ENCODE measurements at regions not wholly inside any gene's neighbourhood (a gene's known extent, or its start where the extent isn't known, plus 50 kb on each side); places are given as distances from the start of the nearest gene placed in this dataset.
A peak's percentile ranks its signal among the peaks of the same experiment; 100 is the strongest.

GRCh38 chr5:110900829-110901228 lies 162.0 kb downstream of the SLC25A46 start:
- Mint-ChIP-seq H3K27me3 (peaks cover 16% of the 10 kb centered on the region), H3K4me1 (peaks cover 8% of the 10 kb centered on the region), H3K9me3 (ENCODE audit: low read depth) (no peaks in the 10 kb centered on the region), H3K4me3 (no peak overlapping the region), H3K36me3 (ENCODE audit: low read depth) (no peaks in the 10 kb centered on the region), H3K27ac (no peak overlapping the region)
- peak; percentile 47 for ATAC-seq
- ChIA-PET CTCF (no interaction called here), POLR2A (no interaction called here)
- intact Hi-C loops (cut with DNase I, micrococcal nuclease) = no loop called here
- DNase-seq = no peak

- Mint-ChIP-seq H3K36me3 (ENCODE audit: low read depth) (no peaks in the 10 kb centered on the region), H3K9me3 (ENCODE audit: low read depth) (no peaks in the 10 kb centered on the region), H3K4me3 (no peak overlapping the region), H3K4me1 (peaks cover 8% of the 10 kb centered on the region), H3K27ac (no peak overlapping the region), H3K27me3 (peaks cover 12% of the 10 kb centered on the region)
- ATAC-seq (no peak), DNase-seq (no peak)
- intact Hi-C loops (cut with DNase I, micrococcal nuclease) = no loop called here
- ChIA-PET POLR2A (no interaction called here), CTCF (no interaction called here)
Observed at GRCh38 chr5:110903966-110904365, 165.2 kb downstream of the SLC25A46 start.

GRCh38 chr5:110908848-110909247 lies 162.7 kb upstream of the TSLP start:
- ATAC-seq (no peak), DNase-seq (no peak)
- no peaks in the 10 kb centered on the region for H3K4me1 Mint-ChIP-seq
- H3K4me3 Mint-ChIP-seq = no peak overlapping the region
- H3K9me3 Mint-ChIP-seq (ENCODE audit: low read depth) = no peaks in the 10 kb centered on the region
- H3K27ac Mint-ChIP-seq = no peak overlapping the region
- CTCF ChIA-PET = no interaction called here
- peaks cover 13% of the 10 kb centered on the region for H3K27me3 Mint-ChIP-seq
- POLR2A ChIA-PET = no interaction called here
- no peaks in the 10 kb centered on the region for H3K36me3 Mint-ChIP-seq (ENCODE audit: low read depth)
- intact Hi-C loops (cut with DNase I, micrococcal nuclease) = no loop called here

GRCh38 chr5:110909415-110909814 lies 162.1 kb upstream of the TSLP start:
- ATAC-seq (no peak), DNase-seq (no peak)
- Mint-ChIP-seq H3K27me3 (peaks cover 14% of the 10 kb centered on the region), H3K9me3 (ENCODE audit: low read depth) (no peaks in the 10 kb centered on the region), H3K4me3 (no peak overlapping the region), H3K27ac (no peak overlapping the region), H3K4me1 (no peaks in the 10 kb centered on the region), H3K36me3 (ENCODE audit: low read depth) (no peaks in the 10 kb centered on the region)
- intact Hi-C loops (cut with DNase I, micrococcal nuclease) = no loop called here
- CTCF ChIA-PET = no interaction called here
- POLR2A ChIA-PET = no interaction called here

GRCh38 chr5:110909950-110910349 lies 161.6 kb upstream of the TSLP start:
- Mint-ChIP-seq H3K9me3 (ENCODE audit: low read depth) (no peaks in the 10 kb centered on the region), H3K27me3 (peaks cover 14% of the 10 kb centered on the region), H3K27ac (no peak overlapping the region), H3K36me3 (ENCODE audit: low read depth) (no peaks in the 10 kb centered on the region), H3K4me3 (no peak overlapping the region), H3K4me1 (no peaks in the 10 kb centered on the region)
- intact Hi-C loops (cut with DNase I, micrococcal nuclease) = no loop called here
- no peak for DNase-seq
- ChIA-PET POLR2A (no interaction called here), CTCF (no interaction called here)
- ATAC-seq = no peak

- CTCF ChIA-PET = no interaction called here
- POLR2A ChIA-PET = no interaction called here
- H3K4me3 Mint-ChIP-seq = no peak overlapping the region
- intact Hi-C loops (cut with DNase I, micrococcal nuclease) = no loop called here
- peaks cover 6% of the 10 kb centered on the region for H3K27me3 Mint-ChIP-seq
- H3K36me3 Mint-ChIP-seq (ENCODE audit: low read depth) = no peaks in the 10 kb centered on the region
- no peak for DNase-seq
- no peak overlapping the region for H3K27ac Mint-ChIP-seq
- H3K9me3 Mint-ChIP-seq (ENCODE audit: low read depth) = no peaks in the 10 kb centered on the region
- ATAC-seq = no peak
- no peaks in the 10 kb centered on the region for H3K4me1 Mint-ChIP-seq
Observed at GRCh38 chr5:110913221-110913620, 158.3 kb upstream of the TSLP start.

GRCh38 chr5:110916381-110917049 lies 155.0 kb upstream of the TSLP start:
- no peaks in the 10 kb centered on the region for H3K4me1 Mint-ChIP-seq
- no peak overlapping the region for H3K4me3 Mint-ChIP-seq
- DNase-seq (no peak), ATAC-seq (no peak)
- H3K27ac Mint-ChIP-seq = no peak overlapping the region
- POLR2A ChIA-PET = no interaction called here
- intact Hi-C loops (cut with DNase I, micrococcal nuclease) = no loop called here
- H3K27me3 Mint-ChIP-seq = peaks cover 12% of the 10 kb centered on the region
- CTCF ChIA-PET = no interaction called here
- no peaks in the 10 kb centered on the region for H3K36me3 Mint-ChIP-seq (ENCODE audit: low read depth)
- no peaks in the 10 kb centered on the region for H3K9me3 Mint-ChIP-seq (ENCODE audit: low read depth)

- no peak for ATAC-seq
- Mint-ChIP-seq H3K36me3 (ENCODE audit: low read depth) (no peaks in the 10 kb centered on the region), H3K4me3 (no peak overlapping the region), H3K27ac (no peak overlapping the region), H3K27me3 (peaks cover 11% of the 10 kb centered on the region), H3K4me1 (no peaks in the 10 kb centered on the region), H3K9me3 (ENCODE audit: low read depth) (no peaks in the 10 kb centered on the region)
- ChIA-PET CTCF (no interaction called here), POLR2A (no interaction called here)
- DNase-seq = no peak
- intact Hi-C loops (cut with DNase I, micrococcal nuclease) = no loop called here
Observed at GRCh38 chr5:110917161-110917875, 154.2 kb upstream of the TSLP start.

GRCh38 chr5:110918683-110919082 lies 152.8 kb upstream of the TSLP start:
- no peaks in the 10 kb centered on the region for H3K4me1 Mint-ChIP-seq
- no peaks in the 10 kb centered on the region for H3K9me3 Mint-ChIP-seq (ENCODE audit: low read depth)
- H3K27ac Mint-ChIP-seq = no peak overlapping the region
- ChIA-PET POLR2A (no interaction called here), CTCF (no interaction called here)
- H3K27me3 Mint-ChIP-seq = peaks cover 14% of the 10 kb centered on the region
- intact Hi-C loops (cut with DNase I, micrococcal nuclease) = no loop called here
- no peaks in the 10 kb centered on the region for H3K36me3 Mint-ChIP-seq (ENCODE audit: low read depth)
- no peak overlapping the region for H3K4me3 Mint-ChIP-seq
- DNase-seq = no peak
- ATAC-seq = no peak

- Mint-ChIP-seq H3K4me1 (no peaks in the 10 kb centered on the region), H3K4me3 (no peak overlapping the region), H3K27me3 (peaks cover 14% of the 10 kb centered on the region), H3K36me3 (ENCODE audit: low read depth) (no peaks in the 10 kb centered on the region), H3K27ac (no peak overlapping the region), H3K9me3 (ENCODE audit: low read depth) (no peaks in the 10 kb centered on the region)
- ChIA-PET CTCF (no interaction called here), POLR2A (no interaction called here)
- ATAC-seq (no peak), DNase-seq (no peak)
- intact Hi-C loops (cut with DNase I, micrococcal nuclease) = no loop called here
Observed at GRCh38 chr5:110923971-110924370, 147.5 kb upstream of the TSLP start.

GRCh38 chr5:110925398-110925797 lies 146.1 kb upstream of the TSLP start:
- intact Hi-C loops (cut with DNase I, micrococcal nuclease) = no loop called here
- H3K9me3 Mint-ChIP-seq (ENCODE audit: low read depth) = no peaks in the 10 kb centered on the region
- H3K4me3 Mint-ChIP-seq = no peak overlapping the region
- CTCF ChIA-PET = no interaction called here
- H3K36me3 Mint-ChIP-seq (ENCODE audit: low read depth) = no peaks in the 10 kb centered on the region
- POLR2A ChIA-PET = no interaction called here
- ATAC-seq (no peak), DNase-seq (no peak)
- H3K4me1 Mint-ChIP-seq = no peaks in the 10 kb centered on the region
- peaks cover 8% of the 10 kb centered on the region for H3K27me3 Mint-ChIP-seq
- H3K27ac Mint-ChIP-seq = no peak overlapping the region

GRCh38 chr5:110925916-110926315 lies 145.6 kb upstream of the TSLP start:
- intact Hi-C loops (cut with DNase I, micrococcal nuclease) = no loop called here
- ChIA-PET CTCF (no interaction called here), POLR2A (no interaction called here)
- Mint-ChIP-seq H3K9me3 (ENCODE audit: low read depth) (no peaks in the 10 kb centered on the region), H3K4me3 (no peak overlapping the region), H3K27me3 (peaks cover 8% of the 10 kb centered on the region), H3K27ac (no peak overlapping the region), H3K4me1 (no peaks in the 10 kb centered on the region), H3K36me3 (ENCODE audit: low read depth) (no peaks in the 10 kb centered on the region)
- DNase-seq = no peak
- ATAC-seq = no peak

All from activated CD4-positive, alpha-beta T cell treated with anti-CD3 and anti-CD28 coated beads for 36 hours (primary cell).